CD4-positive, alpha-beta T cell treated with Interleukin-6 for 4 hours (primary cell): ENCODE measurements at regions not wholly inside any gene's neighbourhood (a gene's known extent, or its start where the extent isn't known, plus 50 kb on each side); places are given as distances from the start of the nearest gene placed in this dataset.
"Not testable (repeated sequence)": the region's sequence is repeated elsewhere in the genome, so short reads cannot be mapped to it uniquely, and the experiment has no call there.

ENCODE experiments used
- DNase-seq: peaks from one replicate; pipeline ENCODE4 v3.0.0-alpha.2; 2020; ENCODE audit warnings: mixed read lengths

- DNase-seq = no peak
Measured at GRCh38 chr10:131567279-131568162, 256.0 kb upstream of the TCERG1L start.

- no peak for DNase-seq
Measured at GRCh38 chr10:131568866-131569265, 257.3 kb upstream of the TCERG1L start.

DNA sequence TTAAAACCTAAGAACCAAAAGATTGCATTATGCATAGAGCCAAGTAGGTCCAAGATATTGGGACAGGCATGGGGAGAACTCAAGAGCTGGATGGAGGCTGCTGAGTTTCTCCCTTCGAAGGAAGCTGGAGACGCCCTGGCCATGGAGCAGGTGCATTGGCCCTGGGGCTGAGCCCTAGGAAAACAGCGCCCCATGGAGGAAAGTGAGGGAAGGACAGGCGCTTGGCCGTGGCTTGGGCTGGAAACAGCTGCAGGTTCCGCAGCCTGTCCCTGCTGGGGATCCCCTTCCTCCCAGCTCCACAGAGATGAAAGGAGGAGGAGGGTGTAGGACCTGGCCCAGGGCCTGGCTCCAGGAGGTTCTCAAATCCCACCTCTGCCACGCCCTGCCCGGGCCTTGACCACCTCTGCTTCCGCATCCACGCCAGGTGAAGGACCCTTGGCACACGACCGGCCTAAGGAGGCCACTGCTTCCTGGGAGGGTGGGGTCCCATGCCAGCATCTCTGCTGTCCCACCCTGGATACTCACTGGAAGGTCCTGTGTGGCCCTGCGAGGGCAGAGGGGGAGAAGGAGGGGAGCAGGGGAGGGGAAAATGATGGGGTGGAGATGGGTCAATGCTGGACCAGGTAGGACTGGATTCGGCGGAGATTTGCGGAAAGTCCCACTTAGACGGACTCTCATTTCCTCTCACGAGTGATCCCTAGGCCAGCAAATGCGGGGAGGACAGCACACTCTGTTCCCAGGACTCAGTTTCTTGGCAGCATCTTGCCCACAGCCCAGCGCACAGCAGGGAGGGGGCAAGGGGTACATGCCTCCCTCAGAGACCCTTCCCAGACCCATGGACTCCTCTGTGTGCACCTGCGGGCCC, 258.6 kb upstream of the TCERG1L start:
- DNase-seq = no peak

DNA sequence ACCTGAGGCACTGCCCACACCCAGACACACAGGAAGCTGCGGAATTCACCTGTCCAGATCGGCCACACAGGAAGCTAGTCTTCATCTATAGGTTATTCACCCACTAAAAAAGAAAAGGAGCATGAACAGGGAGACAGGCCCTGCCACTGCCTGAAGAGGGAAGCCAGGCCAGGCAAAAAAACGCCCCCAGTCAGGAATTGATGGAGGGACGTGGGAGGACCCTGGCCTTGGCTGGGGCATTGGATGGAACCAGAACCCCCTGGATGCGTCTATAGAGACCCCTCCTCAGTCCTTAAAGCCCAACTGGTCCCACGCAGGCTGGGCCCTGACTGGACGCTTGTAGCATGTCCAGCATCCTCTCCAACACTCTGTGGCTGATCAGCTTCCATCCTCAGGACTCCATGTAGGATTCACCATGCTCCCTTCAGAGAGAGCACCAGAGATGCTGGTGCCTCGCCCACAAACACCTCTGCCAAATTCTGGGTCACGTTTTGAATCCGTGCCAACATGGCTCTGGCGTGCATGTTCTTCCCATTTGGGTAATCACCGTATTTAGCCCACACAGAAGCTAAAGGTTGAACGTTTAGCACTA, 259.3 kb upstream of the TCERG1L start:
- DNase-seq = no peak

DNA sequence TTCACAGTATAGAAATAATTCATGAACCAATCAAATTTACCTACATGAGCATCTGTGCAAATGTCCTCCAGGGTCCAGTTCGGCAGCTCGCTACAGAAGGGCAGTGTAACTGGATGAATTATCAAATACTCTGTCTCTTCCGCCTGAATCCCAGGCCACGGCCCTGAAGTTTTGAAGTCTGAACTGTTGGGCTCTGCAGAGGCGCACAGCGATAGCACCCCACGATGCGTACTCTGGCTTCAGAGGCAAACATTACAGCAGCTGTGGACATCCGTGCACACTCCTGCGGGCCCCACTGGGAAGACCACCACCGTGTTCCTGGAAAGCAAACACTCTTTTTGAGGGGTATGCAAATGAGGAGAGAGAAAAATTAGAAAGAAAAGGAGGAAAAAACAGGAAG, 259.8 kb upstream of the TCERG1L start:
- no peak for DNase-seq

- no peak for DNase-seq
Measured at GRCh38 chr10:131571865-131572264, 260.3 kb upstream of the TCERG1L start.

- DNase-seq = no peak
Measured at GRCh38 chr10:131573256-131573655, 261.7 kb upstream of the TCERG1L start.

DNA sequence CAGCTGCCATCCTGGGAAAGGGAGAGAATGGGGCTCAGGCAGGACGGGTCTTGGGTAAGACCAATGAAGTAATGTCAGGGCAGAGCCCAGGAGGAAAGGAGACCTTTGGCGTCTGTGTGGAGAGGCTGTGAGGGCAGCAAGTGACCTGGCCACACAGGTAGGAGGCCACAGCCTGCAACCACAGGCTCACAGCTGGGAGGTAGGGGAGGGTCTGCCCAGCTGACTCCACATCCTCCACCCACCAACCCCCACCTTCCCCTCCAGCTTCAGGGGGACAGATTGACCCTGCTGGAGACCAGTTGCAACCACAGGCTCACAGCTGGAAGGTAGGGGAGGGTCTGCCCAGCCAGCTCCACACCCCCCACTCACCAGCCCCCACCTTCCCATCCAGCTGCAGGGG, 262.2 kb upstream of the TCERG1L start:
- DNase-seq = no peak

DNA sequence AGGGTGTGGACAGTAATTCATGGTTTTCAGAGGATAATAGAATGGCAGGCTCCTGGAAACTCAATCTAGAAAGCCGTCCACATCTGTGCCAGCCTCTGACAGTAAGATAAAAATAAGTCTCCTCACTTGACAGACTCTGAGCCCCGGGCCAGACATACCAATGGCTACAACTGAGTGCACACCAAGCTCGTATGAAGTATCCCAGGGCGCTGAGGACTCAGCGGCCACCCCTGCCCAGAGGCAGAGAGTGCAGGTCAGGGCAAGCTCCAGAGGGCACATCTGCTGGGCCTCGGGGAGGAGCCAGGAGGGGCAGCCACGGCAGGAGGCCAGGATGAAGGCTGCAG, 262.8 kb upstream of the TCERG1L start:
- DNase-seq = no peak

- no peak for DNase-seq
Measured at GRCh38 chr10:131574707-131575430, 263.3 kb upstream of the TCERG1L start.

DNA sequence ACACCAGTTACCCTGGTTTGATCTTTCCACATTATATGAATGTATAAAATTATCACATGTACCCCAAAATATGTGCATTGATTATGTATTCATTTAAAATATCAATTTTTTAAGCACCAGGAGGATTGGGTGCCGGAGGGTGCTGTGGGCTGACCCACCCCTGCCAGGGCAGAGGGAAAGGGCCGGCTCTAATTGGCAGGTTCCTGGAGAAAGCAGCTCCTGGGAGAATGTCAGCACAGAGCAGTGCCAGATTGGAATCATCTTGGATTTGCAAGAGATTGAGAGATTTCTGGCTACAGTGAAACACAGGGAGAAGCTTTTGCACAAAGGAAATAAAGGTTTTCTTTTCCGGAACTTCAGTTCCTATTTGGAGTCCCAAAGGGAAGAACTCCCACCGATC, 264.4 kb upstream of the TCERG1L start:
- no peak for DNase-seq

DNA sequence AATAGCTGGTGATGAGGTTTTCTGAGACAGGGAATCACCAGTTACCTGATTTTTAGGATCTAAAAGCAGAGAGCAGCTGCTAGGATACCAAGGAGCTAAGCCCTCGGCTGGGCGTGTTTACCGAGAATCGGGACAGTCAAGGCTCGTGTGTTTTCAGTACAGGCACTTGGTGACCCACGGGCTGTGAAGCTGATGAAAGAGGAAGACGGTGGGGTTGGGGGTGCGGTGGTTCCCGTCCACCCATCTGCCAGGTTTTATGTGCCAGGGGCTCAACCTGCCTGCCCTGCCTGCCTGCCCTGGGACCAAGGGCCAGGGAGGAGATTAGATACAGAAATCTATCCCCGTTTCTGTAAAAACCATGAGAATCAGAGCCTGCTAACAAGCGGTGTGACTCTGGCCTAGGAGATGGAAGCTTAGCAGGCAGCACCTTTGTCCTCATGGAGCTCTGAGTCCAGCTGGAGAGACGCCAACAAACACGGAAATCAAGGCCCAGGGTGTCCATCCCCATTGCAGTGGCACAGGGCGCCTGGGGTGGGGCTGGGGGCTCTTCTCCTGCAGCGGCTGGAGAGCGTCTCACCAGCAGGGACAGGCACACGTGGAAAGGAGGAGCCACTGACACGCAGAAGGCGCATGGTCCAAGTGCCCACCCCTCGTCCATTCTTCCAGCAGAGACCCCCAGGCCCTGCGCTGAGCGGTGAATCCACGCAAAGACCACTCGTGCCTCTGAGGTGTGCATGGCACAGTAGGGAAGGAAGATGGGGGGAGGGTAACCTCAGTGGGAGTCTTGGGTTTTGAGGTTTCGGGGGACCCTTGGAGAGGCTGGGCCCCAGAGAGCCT, 265.0 kb upstream of the TCERG1L start:
- DNase-seq = no peak

GRCh38 chr10:131577178-131577555, 265.6 kb upstream of the TCERG1L start:
- no peak for DNase-seq

DNA sequence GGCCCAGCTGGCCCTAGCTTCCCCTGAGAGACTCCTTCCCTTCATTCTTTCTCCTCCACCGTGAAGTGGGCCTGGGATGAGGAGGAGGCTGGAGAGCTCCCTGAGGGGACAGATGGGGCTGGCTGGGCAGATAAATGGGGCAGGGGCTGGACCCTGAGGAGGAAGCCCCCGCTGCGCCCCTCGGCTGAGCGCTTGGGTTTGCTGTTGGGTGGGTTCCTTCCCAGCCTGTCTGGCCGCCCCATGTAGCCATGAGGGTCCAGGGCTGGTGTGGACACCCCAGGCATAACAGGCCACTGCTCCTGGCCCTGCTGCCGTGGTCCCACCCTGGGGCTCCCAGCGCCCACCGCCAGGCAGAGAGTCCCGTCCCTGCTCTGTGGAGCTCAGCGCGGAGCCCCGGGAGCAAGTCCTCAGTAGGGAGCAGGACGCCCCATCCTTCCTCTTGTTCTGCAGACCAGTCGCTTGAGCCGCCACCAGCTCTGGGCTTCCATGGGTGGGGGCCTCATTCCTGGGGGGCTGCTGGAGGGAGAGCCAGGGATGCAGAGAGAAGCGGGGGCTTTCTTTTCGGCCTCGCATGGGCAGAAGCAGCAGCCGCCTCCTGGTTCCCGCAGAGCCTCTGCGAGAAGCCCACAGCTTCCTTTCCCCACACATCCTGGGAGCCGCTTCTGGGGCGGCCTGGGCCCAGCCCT, 266.4 kb upstream of the TCERG1L start:
- no peak for DNase-seq

DNA sequence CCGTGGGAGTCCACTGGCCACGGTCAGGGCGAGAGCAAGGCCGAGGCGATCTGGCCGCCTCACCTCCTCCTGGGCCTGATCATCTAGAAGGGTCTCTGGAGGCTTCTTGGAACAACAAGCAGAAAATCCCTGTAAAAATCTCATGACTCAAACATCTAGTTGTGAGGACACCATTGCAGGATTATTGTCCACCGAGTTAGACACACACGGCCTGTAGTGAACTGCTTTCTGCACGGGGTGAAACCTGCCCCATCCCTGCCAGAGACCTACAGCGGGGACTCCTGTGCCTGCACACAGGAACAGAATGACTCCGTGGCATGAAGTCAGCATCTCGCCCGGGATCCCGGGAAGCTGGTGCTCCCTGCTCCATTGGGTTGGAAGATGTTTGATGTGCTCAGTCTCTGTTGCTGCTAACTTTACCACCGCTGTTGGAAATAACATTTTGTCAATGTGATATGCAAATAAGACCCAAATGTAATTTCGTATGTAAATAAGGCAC, 267.0 kb upstream of the TCERG1L start:
- no peak for DNase-seq

- DNase-seq = no peak
Measured at GRCh38 chr10:131579251-131580071, 267.9 kb upstream of the TCERG1L start.

GRCh38 chr10:131580076-131580652, 268.6 kb upstream of the TCERG1L start:
- DNase-seq = no peak

DNA sequence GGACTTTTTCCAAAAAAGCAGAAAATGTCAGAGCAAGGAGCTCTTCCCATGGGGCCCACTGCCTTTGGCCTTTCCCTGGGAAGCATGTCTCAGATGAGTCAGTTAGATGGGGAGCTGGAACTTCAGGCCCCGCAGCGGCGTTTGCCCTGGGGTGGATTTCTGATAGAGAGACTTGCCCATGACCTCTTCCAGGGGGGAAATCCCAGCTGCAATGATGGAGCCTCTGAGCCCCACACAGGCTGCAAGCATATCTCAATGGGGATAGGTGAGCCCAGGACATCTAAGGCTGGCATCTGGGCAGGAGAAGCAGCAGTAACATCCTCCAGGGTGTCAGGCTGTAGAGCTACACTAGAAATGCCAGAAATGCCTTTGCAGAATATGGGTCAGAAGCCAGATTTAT, 269.2 kb upstream of the TCERG1L start:
- DNase-seq = no peak

DNA sequence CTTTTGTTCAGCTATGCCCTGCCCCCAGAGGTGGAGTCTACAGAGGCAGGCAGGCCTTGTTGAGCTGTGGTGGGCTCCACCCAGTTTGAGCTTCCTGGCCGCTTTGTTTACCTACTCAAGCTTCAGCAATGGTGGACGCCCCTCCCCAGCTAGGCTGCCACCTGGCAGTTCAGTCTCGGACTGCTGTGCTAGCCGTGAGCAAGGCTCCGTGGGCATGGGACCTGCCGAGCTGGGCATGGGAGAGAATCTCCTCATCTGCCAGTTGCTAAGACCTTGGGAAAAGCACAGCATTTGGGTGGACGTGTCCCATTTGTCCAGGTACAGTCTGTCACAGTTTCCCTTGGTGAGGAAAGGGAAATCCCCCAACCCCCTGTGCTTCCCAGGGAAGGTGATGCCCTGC, 270.0 kb upstream of the TCERG1L start:
- not testable (repeated sequence) for DNase-seq

- no peak for DNase-seq
Measured at GRCh38 chr10:131584287-131584686, 272.8 kb upstream of the TCERG1L start.
